Parathyroid adenoma (tissue), 2 donors: ENCODE measurements at regions not wholly inside any gene's neighbourhood (a gene's known extent, or its start where the extent isn't known, plus 50 kb on each side); places are given as distances from the start of the nearest gene placed in this dataset.

Source experiments
- H2AFZ ChIP-seq: fragments of 300-600 bp; sonication (generic); one replicate; pipeline ENCODE4 v1.7.0; 2017; ENCODE audit warnings: antibody characterized with exemption, mild to moderate bottlenecking
- H3K27ac ChIP-seq: fragments of 300-600 bp; sonication (generic); one replicate; pipeline ENCODE4 v1.7.0; 2017
- H3K27me3 ChIP-seq: fragments of 300-600 bp; sonication (generic); one replicate; pipeline ENCODE4 v1.7.0; 2017; ENCODE audit warnings: low read length; ENCODE audit not compliant: control insufficient read depth, insufficient read depth
- H3K36me3 ChIP-seq: fragments of 300-600 bp; sonication (generic); one replicate; pipeline ENCODE4 v1.7.0; 2017; ENCODE audit warnings: low read length; ENCODE audit not compliant: control insufficient read depth, insufficient read depth
- H3K4me1 ChIP-seq: fragments of 300-600 bp; sonication (generic); one replicate; pipeline ENCODE4 v1.7.0; 2017; ENCODE audit warnings: control low read depth
- H3K4me2 ChIP-seq: fragments of 300-600 bp; sonication (generic); one replicate; pipeline ENCODE4 v1.7.0; 2017; ENCODE audit warnings: low read length
- H3K4me3 ChIP-seq: fragments of 300-600 bp; sonication (generic); one replicate; pipeline ENCODE4 v1.7.0; 2017; ENCODE audit warnings: low read depth, low read length
- H3K79me2 ChIP-seq: fragments of 300-600 bp; sonication (generic); one replicate; pipeline ENCODE4 v1.7.0; 2017; ENCODE audit warnings: control low read depth
- H3K9ac ChIP-seq: fragments of 300-600 bp; sonication (generic); one replicate; pipeline ENCODE4 v1.7.0; 2017; ENCODE audit warnings: mild to moderate bottlenecking
- H3K9me3 ChIP-seq: fragments of 300-600 bp; sonication (generic); one replicate; pipeline ENCODE4 v1.7.0; 2017; ENCODE audit warnings: low read length; ENCODE audit not compliant: control insufficient read depth
- CTCF ChIP-seq: fragments of 300-600 bp; sonication (generic); IDR thresholded peaks from one replicate; pipeline ENCODE4 v1.7.0; 2017; ENCODE audit warnings: antibody characterized with exemption, mild to moderate bottlenecking
- donor health status: primary hyperparathyroidism.

GRCh38 chrX:21056622-21057021 is 317.6 kb upstream of the CNKSR2 start:
- no peak for TF ChIP-seq CTCF
- H3K27ac ChIP-seq, result no peak overlapping the region

GRCh38 chrX:21047034-21047455 is 327.2 kb upstream of the CNKSR2 start:
- no peak overlapping the region for H3K4me3 ChIP-seq
- no peak overlapping the region for H3K4me2 ChIP-seq
- H3K27me3 ChIP-seq, result no peaks in the 10 kb centered on the region

More at GRCh38 chrX:21056622-21057021, 317.6 kb upstream of the CNKSR2 start:
- Histone ChIP-seq H3K9me3 (no peaks in the 10 kb centered on the region), H3K4me3 (no peak overlapping the region), H3K27me3 (no peaks in the 10 kb centered on the region), H3K9ac (no peak overlapping the region), H3K4me1 (no peaks in the 10 kb centered on the region), H3K4me2 (no peak overlapping the region), H3K36me3 (no peaks in the 10 kb centered on the region), H3K79me2 (no peaks in the 10 kb centered on the region), H2AFZ (no peak overlapping the region)

GRCh38 chrX:21014326-21014725 is 359.9 kb upstream of the CNKSR2 start:
- no peak overlapping the region for H3K9ac ChIP-seq
- no peak for TF ChIP-seq CTCF
- H3K27ac ChIP-seq, result no peak overlapping the region
- no peak overlapping the region for H3K4me3 ChIP-seq
- no peaks in the 10 kb centered on the region for H3K27me3 ChIP-seq
- no peaks in the 10 kb centered on the region for H3K4me1 ChIP-seq
- no peak overlapping the region for H2AFZ ChIP-seq
- no peaks in the 10 kb centered on the region for H3K36me3 ChIP-seq
- H3K4me2 ChIP-seq, result no peak overlapping the region
- no peaks in the 10 kb centered on the region for H3K79me2 ChIP-seq
- H3K9me3 ChIP-seq, result no peaks in the 10 kb centered on the region

More at GRCh38 chrX:21047034-21047455, 327.2 kb upstream of the CNKSR2 start:
- no peak for TF ChIP-seq CTCF
- no peaks in the 10 kb centered on the region for H3K36me3 ChIP-seq
- H2AFZ ChIP-seq, result no peak overlapping the region
- no peak overlapping the region for H3K27ac ChIP-seq
- H3K9ac ChIP-seq, result no peak overlapping the region
- no peaks in the 10 kb centered on the region for H3K79me2 ChIP-seq
- no peaks in the 10 kb centered on the region for H3K9me3 ChIP-seq
- no peaks in the 10 kb centered on the region for H3K4me1 ChIP-seq

GRCh38 chrX:21004835-21005234 is 369.4 kb upstream of the CNKSR2 start:
- Histone ChIP-seq H3K4me2 (no peak overlapping the region), H3K9ac (no peak overlapping the region), H3K4me1 (no peaks in the 10 kb centered on the region), H3K79me2 (no peaks in the 10 kb centered on the region), H2AFZ (no peak overlapping the region), H3K36me3 (no peaks in the 10 kb centered on the region), H3K4me3 (no peak overlapping the region), H3K27me3 (no peaks in the 10 kb centered on the region), H3K27ac (no peak overlapping the region), H3K9me3 (no peaks in the 10 kb centered on the region)
- TF ChIP-seq CTCF, result no peak

GRCh38 chrX:20995829-20996228 is 378.4 kb upstream of the CNKSR2 start:
- Histone ChIP-seq H3K4me2 (no peak overlapping the region), H3K27me3 (no peaks in the 10 kb centered on the region), H3K36me3 (no peaks in the 10 kb centered on the region), H3K79me2 (no peaks in the 10 kb centered on the region), H3K4me1 (no peaks in the 10 kb centered on the region), H3K4me3 (no peak overlapping the region), H3K9me3 (no peaks in the 10 kb centered on the region), H3K9ac (no peak overlapping the region), H2AFZ (no peak overlapping the region), H3K27ac (no peak overlapping the region)
- TF ChIP-seq CTCF, result no peak
